Type B pancreatic cell (in vitro differentiated cells): ENCODE measurements at regions not wholly inside any gene's neighbourhood (a gene's known extent, or its start where the extent isn't known, plus 50 kb on each side); places are given as distances from the start of the nearest gene placed in this dataset.

ENCODE experiments used
- DNase-seq: peaks from one replicate; pipeline ENCODE4 v3.0.0; 2021; ENCODE audit warnings: mixed read lengths; ENCODE audit not compliant: unreplicated experiment; ENCODE audit errors: extremely low spot score
- H3K27ac Mint-ChIP-seq: 2 replicates; pipeline ENCODE4 v1.8.0; 2021; ENCODE audit warnings: mild to moderate bottlenecking, mixed read lengths
- H3K27me3 Mint-ChIP-seq: 2 replicates; pipeline ENCODE4 v1.8.0; 2021; ENCODE audit warnings: mixed read lengths
- H3K36me3 Mint-ChIP-seq: 2 replicates; pipeline ENCODE4 v1.8.0; 2021; ENCODE audit warnings: mixed read lengths
- H3K4me1 Mint-ChIP-seq: one replicate; pipeline ENCODE4 v1.8.0; 2021; ENCODE audit warnings: mixed read lengths; ENCODE audit not compliant: unreplicated experiment
- H3K4me3 Mint-ChIP-seq: 2 replicates; pipeline ENCODE4 v1.8.0; 2021; ENCODE audit warnings: mild to moderate bottlenecking, mixed read lengths
- H3K9me3 Mint-ChIP-seq: 2 replicates; pipeline ENCODE4 v1.8.0; 2021; ENCODE audit warnings: mixed read lengths
- TF ChIP-seq, protein P1 (sequence below): fragments of 200-600 bp; sonication (generic); conservative IDR thresholded peaks from 2 replicates; pipeline ENCODE4 v1.5.0; 2021; ENCODE audit warnings: antibody characterized with exemption, mild to moderate bottlenecking

GRCh38 chr16:79662122-79662521, 61.6 kb upstream of the MAF start:
- DNase-seq: no peak
- H3K36me3 Mint-ChIP-seq: no peaks in the 10 kb centered on the region
- H3K9me3 Mint-ChIP-seq: peaks cover 4% of the 10 kb centered on the region
- TF ChIP-seq, protein P1, sequence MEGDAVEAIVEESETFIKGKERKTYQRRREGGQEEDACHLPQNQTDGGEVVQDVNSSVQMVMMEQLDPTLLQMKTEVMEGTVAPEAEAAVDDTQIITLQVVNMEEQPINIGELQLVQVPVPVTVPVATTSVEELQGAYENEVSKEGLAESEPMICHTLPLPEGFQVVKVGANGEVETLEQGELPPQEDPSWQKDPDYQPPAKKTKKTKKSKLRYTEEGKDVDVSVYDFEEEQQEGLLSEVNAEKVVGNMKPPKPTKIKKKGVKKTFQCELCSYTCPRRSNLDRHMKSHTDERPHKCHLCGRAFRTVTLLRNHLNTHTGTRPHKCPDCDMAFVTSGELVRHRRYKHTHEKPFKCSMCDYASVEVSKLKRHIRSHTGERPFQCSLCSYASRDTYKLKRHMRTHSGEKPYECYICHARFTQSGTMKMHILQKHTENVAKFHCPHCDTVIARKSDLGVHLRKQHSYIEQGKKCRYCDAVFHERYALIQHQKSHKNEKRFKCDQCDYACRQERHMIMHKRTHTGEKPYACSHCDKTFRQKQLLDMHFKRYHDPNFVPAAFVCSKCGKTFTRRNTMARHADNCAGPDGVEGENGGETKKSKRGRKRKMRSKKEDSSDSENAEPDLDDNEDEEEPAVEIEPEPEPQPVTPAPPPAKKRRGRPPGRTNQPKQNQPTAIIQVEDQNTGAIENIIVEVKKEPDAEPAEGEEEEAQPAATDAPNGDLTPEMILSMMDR: no peak
- no peak overlapping the region for H3K27ac Mint-ChIP-seq
- peaks cover under 1% of the 10 kb centered on the region for H3K4me1 Mint-ChIP-seq
- H3K4me3 Mint-ChIP-seq: no peak overlapping the region
- peaks cover 19% of the 10 kb centered on the region for H3K27me3 Mint-ChIP-seq

DNA sequence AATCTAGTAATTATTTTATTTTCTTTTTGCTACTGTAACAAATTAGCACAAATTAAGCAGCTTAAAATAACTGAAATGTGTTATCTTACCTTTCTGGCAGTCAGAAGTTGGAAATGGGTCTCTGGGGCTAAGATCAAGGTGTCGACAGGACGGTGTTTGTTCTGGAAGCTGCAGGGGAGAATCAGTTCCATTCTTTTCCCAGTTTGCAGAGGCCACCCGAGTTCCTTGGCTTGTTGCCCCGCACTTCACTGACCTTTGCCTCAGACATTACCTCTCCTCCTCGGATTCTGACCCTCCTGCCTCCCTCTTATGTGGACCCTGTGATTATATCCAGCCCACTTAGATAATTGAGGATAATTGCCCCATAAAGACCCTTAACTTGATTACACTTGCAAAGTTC, 61.0 kb upstream of the MAF start:
- peaks cover 6% of the 10 kb centered on the region for H3K4me1 Mint-ChIP-seq
- peaks cover 24% of the 10 kb centered on the region for H3K27me3 Mint-ChIP-seq
- TF ChIP-seq, protein P1: no peak
- H3K27ac Mint-ChIP-seq: no peak overlapping the region
- peaks cover 4% of the 10 kb centered on the region for H3K9me3 Mint-ChIP-seq
- DNase-seq: no peak
- no peak overlapping the region for H3K4me3 Mint-ChIP-seq
- H3K36me3 Mint-ChIP-seq: no peaks in the 10 kb centered on the region

DNA sequence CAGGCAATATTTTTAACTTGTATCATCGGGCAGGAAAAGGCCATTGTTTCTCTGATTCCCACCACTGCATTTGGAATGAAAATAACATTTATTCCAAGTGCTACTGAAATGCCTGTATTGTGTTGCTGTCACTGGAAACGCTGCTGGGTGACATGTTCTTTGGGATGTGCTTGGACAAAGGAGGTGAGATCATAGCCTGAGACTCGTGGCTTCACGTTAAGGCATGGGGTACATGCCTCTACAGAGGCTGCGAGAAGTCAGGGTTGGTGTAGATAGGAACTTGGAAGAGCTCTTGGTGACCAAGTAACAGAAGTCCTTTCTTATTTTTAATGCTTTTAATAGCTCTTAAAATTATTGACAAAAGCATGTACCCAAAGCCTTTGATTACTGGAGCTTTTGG, 58.8 kb upstream of the MAF start:
- H3K4me1 Mint-ChIP-seq: peaks cover 13% of the 10 kb centered on the region
- no peaks in the 10 kb centered on the region for H3K36me3 Mint-ChIP-seq
- peaks cover 4% of the 10 kb centered on the region for H3K9me3 Mint-ChIP-seq
- TF ChIP-seq, protein P1: no peak
- H3K27me3 Mint-ChIP-seq: peaks cover 29% of the 10 kb centered on the region
- DNase-seq: no peak
- no peak overlapping the region for H3K27ac Mint-ChIP-seq
- no peak overlapping the region for H3K4me3 Mint-ChIP-seq

DNA sequence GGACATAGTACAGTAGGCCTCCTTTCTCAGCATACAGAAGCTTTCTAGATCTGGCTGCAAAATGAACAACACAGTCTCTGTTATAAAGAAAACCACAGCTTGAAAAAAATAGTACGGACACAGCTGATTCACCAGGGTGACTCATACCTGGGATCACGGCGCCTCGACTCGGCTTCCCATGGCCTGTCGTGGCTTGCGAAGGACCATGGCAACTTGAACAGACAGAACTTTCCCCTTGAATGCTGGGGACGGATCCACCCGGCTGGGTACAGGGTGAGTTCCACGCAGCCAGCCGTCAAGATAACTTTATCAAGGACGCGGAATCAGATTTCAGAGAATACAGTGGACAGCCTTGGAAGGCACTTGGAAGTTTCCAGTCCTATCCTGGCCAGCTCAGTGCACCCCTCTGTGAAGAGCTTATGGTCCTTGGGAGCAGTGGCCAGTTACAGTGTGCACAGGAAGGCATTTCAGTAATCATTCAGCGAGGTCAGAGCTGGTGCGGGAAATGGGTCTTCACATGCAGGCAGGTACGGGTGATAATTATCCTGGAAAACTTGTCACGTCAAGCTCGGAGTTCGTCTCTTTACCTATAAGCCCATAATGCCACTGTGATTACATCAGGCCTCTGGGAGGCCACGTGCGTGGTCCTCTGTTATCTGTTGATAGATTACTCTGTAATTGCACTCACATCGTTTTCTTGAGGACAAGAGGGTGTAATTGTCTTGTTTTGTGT, 57.9 kb upstream of the MAF start:
- no peak for DNase-seq
- TF ChIP-seq, protein P1: no peak

DNA sequence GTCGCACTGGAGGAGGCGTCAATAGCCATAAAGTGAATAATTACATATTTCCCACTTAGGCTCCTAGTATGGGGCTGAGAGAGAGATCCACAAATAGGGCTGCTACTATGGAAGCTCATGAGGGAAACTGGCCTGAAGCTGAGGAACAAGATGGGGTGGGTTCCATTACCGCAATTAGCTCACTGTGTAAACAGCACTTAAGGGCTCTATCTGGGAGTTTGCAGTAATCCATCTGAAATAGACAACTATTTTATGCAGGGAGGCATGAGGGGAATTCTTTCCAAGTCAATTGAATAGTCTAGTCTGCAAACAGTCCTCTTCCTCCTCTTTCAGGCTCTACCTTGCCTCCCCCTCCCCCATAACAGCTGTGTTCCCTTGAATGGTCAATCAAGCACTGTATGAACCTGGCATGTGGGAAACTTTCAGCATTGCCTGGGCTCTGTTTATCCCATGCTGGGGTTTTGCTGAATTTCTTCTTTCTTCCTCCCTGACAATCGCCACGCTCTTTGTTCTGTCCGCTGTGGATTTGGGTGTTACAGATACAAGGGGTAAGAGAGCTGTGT, 56.1 kb upstream of the MAF start:
- H3K36me3 Mint-ChIP-seq: no peaks in the 10 kb centered on the region
- peaks cover 4% of the 10 kb centered on the region for H3K9me3 Mint-ChIP-seq
- H3K27ac Mint-ChIP-seq: peak overlapping the region; percentile 61
- TF ChIP-seq, protein P1: no peak
- peaks cover 20% of the 10 kb centered on the region for H3K27me3 Mint-ChIP-seq
- no peak for DNase-seq
- H3K4me3 Mint-ChIP-seq: no peak overlapping the region
- H3K4me1 Mint-ChIP-seq: peaks cover 20% of the 10 kb centered on the region

More for the DNA sequence above, 57.9 kb upstream of the MAF start:
- no peak overlapping the region for H3K27ac Mint-ChIP-seq
- no peaks in the 10 kb centered on the region for H3K36me3 Mint-ChIP-seq
- no peak overlapping the region for H3K4me3 Mint-ChIP-seq
- peaks cover 26% of the 10 kb centered on the region for H3K27me3 Mint-ChIP-seq
- peaks cover 4% of the 10 kb centered on the region for H3K9me3 Mint-ChIP-seq
- peaks cover 13% of the 10 kb centered on the region for H3K4me1 Mint-ChIP-seq
